GM12873 (cell line): ENCODE measurements at regions not wholly inside any gene's neighbourhood (a gene's known extent, or its start where the extent isn't known, plus 50 kb on each side); places are given as distances from the start of the nearest gene placed in this dataset.

Experiments
- TF ChIP-seq, protein P1 (sequence below): IDR thresholded peaks from 2 replicates; pipeline ENCODE4 v1.5.1; 2012; ENCODE audit warnings: low read depth, mild to moderate bottlenecking, moderate library complexity, low read length, control low read depth; ENCODE audit not compliant: insufficient read depth; ENCODE audit errors: missing control alignments

DNA sequence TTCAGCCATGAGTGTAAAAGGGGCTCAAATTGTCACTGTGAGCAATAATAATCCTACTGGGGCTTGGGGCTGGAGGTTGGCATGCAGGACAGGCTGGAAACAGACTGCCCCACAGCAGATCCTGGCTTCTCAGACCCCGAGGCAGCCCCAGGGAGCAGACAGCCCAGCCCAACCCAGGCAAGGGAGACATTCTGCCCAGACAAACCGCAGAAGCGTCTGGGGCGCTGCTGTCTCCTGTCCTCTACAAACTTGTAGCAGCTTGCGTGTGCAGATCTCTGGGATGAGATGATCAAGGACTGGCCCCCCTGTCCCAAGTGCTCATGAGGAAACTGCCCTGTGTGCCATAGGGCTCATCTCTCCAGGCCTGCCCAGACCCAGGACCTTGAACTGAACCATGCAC, 84.6 kb downstream of the MAFB start:
- TF ChIP-seq, protein P1, sequence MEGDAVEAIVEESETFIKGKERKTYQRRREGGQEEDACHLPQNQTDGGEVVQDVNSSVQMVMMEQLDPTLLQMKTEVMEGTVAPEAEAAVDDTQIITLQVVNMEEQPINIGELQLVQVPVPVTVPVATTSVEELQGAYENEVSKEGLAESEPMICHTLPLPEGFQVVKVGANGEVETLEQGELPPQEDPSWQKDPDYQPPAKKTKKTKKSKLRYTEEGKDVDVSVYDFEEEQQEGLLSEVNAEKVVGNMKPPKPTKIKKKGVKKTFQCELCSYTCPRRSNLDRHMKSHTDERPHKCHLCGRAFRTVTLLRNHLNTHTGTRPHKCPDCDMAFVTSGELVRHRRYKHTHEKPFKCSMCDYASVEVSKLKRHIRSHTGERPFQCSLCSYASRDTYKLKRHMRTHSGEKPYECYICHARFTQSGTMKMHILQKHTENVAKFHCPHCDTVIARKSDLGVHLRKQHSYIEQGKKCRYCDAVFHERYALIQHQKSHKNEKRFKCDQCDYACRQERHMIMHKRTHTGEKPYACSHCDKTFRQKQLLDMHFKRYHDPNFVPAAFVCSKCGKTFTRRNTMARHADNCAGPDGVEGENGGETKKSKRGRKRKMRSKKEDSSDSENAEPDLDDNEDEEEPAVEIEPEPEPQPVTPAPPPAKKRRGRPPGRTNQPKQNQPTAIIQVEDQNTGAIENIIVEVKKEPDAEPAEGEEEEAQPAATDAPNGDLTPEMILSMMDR, result no peak

DNA sequence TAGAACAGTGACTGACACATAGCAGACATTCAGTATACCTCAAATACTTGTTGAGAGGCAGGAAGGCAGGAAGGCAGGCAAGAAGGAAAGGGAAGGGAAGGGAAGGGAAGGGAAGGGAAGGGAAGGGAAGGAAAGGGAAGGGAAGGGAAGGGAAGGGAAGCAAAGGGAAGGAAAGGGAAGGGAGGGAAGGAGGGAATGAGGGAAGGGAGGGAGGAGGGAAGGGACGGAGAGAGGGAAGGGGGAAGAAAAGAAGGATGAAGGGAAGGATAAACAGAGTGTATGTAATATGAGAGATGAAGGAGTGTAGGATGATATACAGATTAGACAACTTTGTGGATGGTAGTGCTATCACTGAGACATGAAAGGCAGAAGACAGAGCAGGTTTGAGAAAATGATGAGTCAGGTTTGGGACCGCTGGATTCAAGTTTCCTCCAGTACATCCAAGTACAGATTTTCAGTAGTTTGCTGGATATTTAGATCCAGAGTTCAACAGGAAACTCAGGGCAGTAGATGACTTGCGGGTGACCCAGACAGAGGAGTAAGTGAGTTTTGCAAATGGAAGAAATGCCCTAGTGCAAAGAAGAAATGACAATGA, 85.9 kb downstream of the MAFB start:
- TF ChIP-seq, protein P1, result no peak

DNA sequence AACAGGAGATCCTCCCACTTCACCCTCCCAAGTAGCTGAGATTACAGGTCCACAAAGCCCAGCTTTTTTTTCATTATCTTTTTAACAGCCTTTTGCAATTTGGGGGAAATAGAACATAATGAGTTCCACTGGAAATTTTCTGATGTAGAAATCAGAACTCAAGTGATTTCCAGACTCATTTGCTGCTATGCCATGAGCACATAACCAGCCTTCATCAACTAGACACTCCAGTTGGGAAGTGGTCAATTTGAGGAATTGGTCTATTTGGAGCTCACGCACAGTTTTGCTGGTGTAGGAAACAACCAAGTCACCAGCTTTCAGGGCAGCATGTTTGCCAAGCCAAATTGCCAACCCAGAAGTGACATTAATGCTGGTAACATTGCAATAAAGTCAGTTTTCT, 86.7 kb downstream of the MAFB start:
- TF ChIP-seq, protein P1, result no peak

DNA sequence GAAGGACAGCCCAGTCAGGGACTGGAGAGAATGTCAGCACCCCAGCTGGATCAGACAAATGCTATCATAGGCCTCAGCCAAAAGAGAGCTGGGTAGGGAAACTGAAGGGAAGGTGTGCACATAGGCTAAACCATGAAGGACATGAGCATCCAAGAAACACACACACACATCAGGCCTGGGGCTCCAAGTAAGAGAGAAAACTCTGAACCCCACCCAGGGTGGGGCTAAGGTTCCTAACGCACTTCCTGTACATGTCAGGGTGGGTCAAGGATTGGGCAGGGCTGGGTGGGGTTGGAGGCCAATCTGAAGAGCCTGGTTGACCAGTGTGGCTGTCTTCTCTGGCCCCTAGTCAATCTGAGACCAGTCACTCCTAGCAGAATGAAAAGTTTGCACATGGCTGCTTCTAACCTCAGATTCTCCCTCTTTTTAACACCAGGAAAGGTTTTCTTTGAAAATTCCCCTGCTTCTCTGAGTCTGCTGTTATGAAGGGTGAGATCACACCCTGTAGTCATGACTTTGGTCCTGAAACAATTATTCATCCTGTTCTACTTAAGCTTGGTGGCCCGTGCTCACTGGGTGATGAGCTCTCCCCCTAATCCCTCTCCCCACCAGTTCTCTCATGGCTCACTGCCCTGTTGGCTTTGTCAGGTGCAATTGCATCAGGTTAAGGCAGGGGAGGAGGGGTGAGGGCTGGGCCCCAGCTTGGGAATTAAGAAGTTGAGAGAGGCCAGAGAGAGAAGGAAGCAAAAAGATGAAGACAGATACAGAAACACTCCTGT, 88.4 kb downstream of the MAFB start:
- TF ChIP-seq, protein P1, result no peak

DNA sequence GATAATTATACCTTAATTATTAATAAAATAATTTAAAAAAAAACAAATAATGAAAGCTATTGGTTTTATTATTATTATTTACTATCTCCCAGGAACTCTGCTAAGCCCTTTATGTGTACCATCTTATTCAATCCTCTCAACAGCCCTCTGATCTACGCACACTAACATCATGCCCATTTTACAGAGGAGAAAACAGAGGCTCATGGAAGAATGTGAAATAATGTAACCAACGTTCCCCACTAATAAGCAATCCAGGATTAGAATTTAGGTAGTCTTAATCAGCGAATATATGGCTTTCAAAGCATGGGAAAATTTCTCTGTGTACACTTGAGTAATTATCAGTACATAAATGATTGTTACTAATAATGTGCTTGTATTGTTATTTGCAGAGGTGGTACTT, 89.0 kb downstream of the MAFB start:
- TF ChIP-seq, protein P1, result no peak

DNA sequence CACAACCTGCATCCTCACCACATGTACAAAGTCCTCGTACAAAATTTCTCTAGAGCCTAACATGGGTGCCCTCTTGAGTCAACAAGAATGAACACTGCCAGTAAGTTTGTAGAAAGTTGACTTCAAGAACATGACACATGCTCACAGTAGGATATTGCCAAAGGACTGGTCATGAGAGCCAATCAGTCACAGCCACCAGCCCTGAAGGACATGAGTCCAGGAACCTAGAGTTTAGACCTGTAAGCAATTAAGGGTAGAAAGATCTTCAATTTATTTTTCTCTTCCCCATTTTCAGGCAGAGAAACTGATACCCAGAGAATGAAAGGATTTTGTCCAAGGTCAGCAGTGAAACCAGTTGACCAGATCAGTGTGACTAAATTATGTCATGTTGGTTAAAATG, 96.1 kb downstream of the MAFB start:
- TF ChIP-seq, protein P1, result no peak

DNA sequence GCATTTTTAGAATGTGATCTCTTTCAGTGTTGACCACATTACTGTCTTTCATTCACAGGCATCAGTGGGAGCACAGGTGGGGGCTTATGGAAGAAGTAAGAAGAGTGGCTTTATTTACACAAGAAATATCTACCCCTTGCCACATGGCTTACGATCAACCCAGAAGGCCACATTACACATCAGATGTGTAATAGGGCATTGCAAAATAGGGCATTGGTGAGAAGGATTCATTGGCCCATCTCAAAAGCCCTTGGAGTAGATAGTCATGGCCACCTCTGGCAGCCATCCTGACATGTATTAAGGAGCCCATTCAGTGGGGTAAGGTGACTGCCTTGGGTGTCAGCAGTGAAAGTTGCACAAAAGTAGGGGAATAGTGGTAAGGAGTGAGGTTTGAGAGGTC, 97.5 kb downstream of the MAFB start:
- TF ChIP-seq, protein P1, result no peak
